NCI-H187 treated with DMSO at 0.1 percent for 48 hours (cell line): ENCODE measurements at regions not wholly inside any gene's neighbourhood (a gene's known extent, or its start where the extent isn't known, plus 50 kb on each side); places are given as distances from the start of the nearest gene placed in this dataset.
"Not testable (repeated sequence)": the region's sequence is repeated elsewhere in the genome, so short reads cannot be mapped to it uniquely, and the experiment has no call there.

Experiments
- DNase-seq: peaks from one replicate; lab custom pipeline; 2025; lab: John Stamatoyannopoulos, UW

- DNase-seq: no peak
Measured at GRCh38 chr3:187795207-187795960, 50.1 kb upstream of the BCL6 start.

- peak; percentile 70 for DNase-seq
Measured at GRCh38 chr3:187798126-187798525, 52.9 kb upstream of the BCL6 start.

GRCh38 chr3:187798531-187799530 lies 53.6 kb upstream of the BCL6 start:
- peak; percentile 70 for DNase-seq

GRCh38 chr3:187799942-187800641 lies 54.8 kb upstream of the BCL6 start:
- no peak for DNase-seq

GRCh38 chr3:187801152-187801551 lies 55.9 kb upstream of the BCL6 start:
- DNase-seq: no peak

GRCh38 chr3:187802203-187802927 lies 57.1 kb upstream of the BCL6 start:
- no peak for DNase-seq

- no peak for DNase-seq
Measured at GRCh38 chr3:187802928-187803259, 57.6 kb upstream of the BCL6 start.

- no peak for DNase-seq
Measured at GRCh38 chr3:187804120-187804744, 59.0 kb upstream of the BCL6 start.

GRCh38 chr3:187804745-187805121 lies 59.5 kb upstream of the BCL6 start:
- no peak for DNase-seq

- no peak for DNase-seq
Measured at GRCh38 chr3:187805774-187806173, 60.5 kb upstream of the BCL6 start.

- DNase-seq: no peak
Measured at GRCh38 chr3:187807086-187807862, 62.0 kb upstream of the BCL6 start.

GRCh38 chr3:187808527-187808895 lies 63.2 kb upstream of the BCL6 start:
- DNase-seq: no peak

GRCh38 chr3:187809612-187809991 lies 64.3 kb upstream of the BCL6 start:
- DNase-seq: no peak

- DNase-seq: no peak
Measured at GRCh38 chr3:187810021-187810446, 64.8 kb upstream of the BCL6 start.

- no peak for DNase-seq
Measured at GRCh38 chr3:187811585-187812250, 66.5 kb upstream of the BCL6 start.

- DNase-seq: no peak
Measured at GRCh38 chr3:187812496-187812895, 67.2 kb upstream of the BCL6 start.

- DNase-seq: no peak
Measured at GRCh38 chr3:187813198-187813597, 67.9 kb upstream of the BCL6 start.

GRCh38 chr3:187817766-187818165 lies 72.5 kb upstream of the BCL6 start:
- DNase-seq: not testable (repeated sequence)

- no peak for DNase-seq
Measured at GRCh38 chr3:187821616-187822317, 76.5 kb upstream of the BCL6 start.
